VCaP (cell line): ENCODE measurements at regions not wholly inside any gene's neighbourhood (a gene's known extent, or its start where the extent isn't known, plus 50 kb on each side); places are given as distances from the start of the nearest gene placed in this dataset.
A peak's percentile ranks its signal among the peaks of the same experiment; 100 is the strongest.

ENCODE experiments used
- H3K27ac ChIP-seq: fragments of 450-650 bp; 2 replicates; pipeline ENCODE4 v1.5.1; 2017
- CTCF ChIP-seq: fragments of 450-650 bp; conservative IDR thresholded peaks from 2 replicates; pipeline ENCODE4 v1.5.1; 2017; ENCODE audit warnings: mild to moderate bottlenecking, moderate library complexity

GRCh38 chr5:64437496-64437895 lies 68.3 kb upstream of the RGS7BP start:
- H3K27ac ChIP-seq, result no peak overlapping the region

GRCh38 chr5:64451551-64451950 lies 54.3 kb upstream of the RGS7BP start:
- H3K27ac ChIP-seq, result no peak overlapping the region
- TF ChIP-seq CTCF, result peak; percentile 15; the same call in 1 of the 2 replicates

More at GRCh38 chr5:64437496-64437895, 68.3 kb upstream of the RGS7BP start:
- no peak for TF ChIP-seq CTCF

- no peak for TF ChIP-seq CTCF
- H3K27ac ChIP-seq, result no peak overlapping the region
Measured at GRCh38 chr5:64453405-64453804, 52.4 kb upstream of the RGS7BP start.
